B cell (primary cell): ENCODE measurements at regions not wholly inside any gene's neighbourhood (a gene's known extent, or its start where the extent isn't known, plus 50 kb on each side); places are given as distances from the start of the nearest gene placed in this dataset.

ENCODE experiments used
- ATAC-seq: fragments of 200-7000 bp; cut with Tn5 transposase; one replicate; pipeline ENCODE4 v1.10.0; 2021; ENCODE audit warnings: low read depth, mild to moderate bottlenecking, moderate number of reproducible peaks, moderate library complexity
- CTCF ChIA-PET: fragments of 350-600 bp; sonication (Branson Sonifier 250); formaldehyde crosslinking; loops from one replicate; lab custom pipeline; 2021; ENCODE audit warnings: antibody characterized with exemption, inconsistent platforms; lab: Charles Lee
- POLR2A ChIA-PET: fragments of 350-600 bp; sonication (Branson Sonifier 250); formaldehyde crosslinking; loops from one replicate; lab custom pipeline; 2021; ENCODE audit warnings: antibody characterized with exemption; lab: Charles Lee
- DNase-seq: peaks from one replicate; pipeline ENCODE4 v3.0.0; 2013
- H2AFZ ChIP-seq: 2 replicates; pipeline ENCODE4 v1.6.1; 2012; ENCODE audit warnings: mild to moderate bottlenecking, low read depth, low read length; ENCODE audit not compliant: insufficient read depth, poor library complexity, severe bottlenecking
- H3K27ac ChIP-seq, 2 donors: 1 replicate in 1 of 2; 2 replicates in 1 of 2; pipeline ENCODE4 v1.5.1; 2012 to 2013; ENCODE audit warnings: low read length in 2 of 2, mild to moderate bottlenecking in 2 of 2, moderate library complexity in 1 of 2
- H3K27me3 ChIP-seq, 4 experiments: fragments of 200-600 bp in 1 of 4; sonication (generic) in 1 of 4; replicated peaks in 1 of 4; 1 replicate in 2 of 4; 2 replicates in 2 of 4; pipeline versions ENCODE4 v1.6.1 to v1.7.0; 2013 to 2016; ENCODE audit warnings: low read length in 3 of 4, mild to moderate bottlenecking in 2 of 4, mixed read lengths in 1 of 4, moderate library complexity in 1 of 4; ENCODE audit not compliant: insufficient read depth in 4 of 4, control insufficient read depth in 3 of 4; ENCODE audit errors: control extremely low read depth in 1 of 4
- H3K36me3 ChIP-seq, 2 experiments: replicated peaks in 1 of 2; 1 replicate in 1 of 2; 2 replicates in 1 of 2; pipeline versions ENCODE4 v1.6.1 to v1.7.1; 2013; ENCODE audit warnings: low read length in 1 of 2; ENCODE audit not compliant: insufficient read depth in 2 of 2, control insufficient read depth in 1 of 2; ENCODE audit errors: control extremely low read depth in 1 of 2, extremely low read depth in 1 of 2
- H3K4me1 ChIP-seq, 2 donors: fragments of 200-600 bp in 1 of 2; sonication (generic) in 1 of 2; 1 replicate in 1 of 2; 2 replicates in 1 of 2; pipeline versions ENCODE4 v1.5.1 to v1.6.1; 2013 to 2017; ENCODE audit warnings: low read length in 2 of 2; ENCODE audit not compliant: control insufficient read depth in 2 of 2, insufficient read depth in 2 of 2
- H3K4me2 ChIP-seq: replicated peaks from 2 replicates; pipeline ENCODE3; 2012; ENCODE audit warnings: mild to moderate bottlenecking, low read depth, low read length; ENCODE audit not compliant: poor library complexity, severe bottlenecking
- H3K4me3 ChIP-seq, 5 experiments: fragments of 200-600 bp in 1 of 5; sonication (generic) in 1 of 5; 1 replicate in 3 of 5; 2 replicates in 2 of 5; pipeline versions ENCODE4 v1.5.1 to v1.7.0; 2011 to 2016; ENCODE audit warnings: low read length in 4 of 5, mild to moderate bottlenecking in 4 of 5, low read depth in 2 of 5, control low read depth in 1 of 5, moderate library complexity in 1 of 5; ENCODE audit not compliant: insufficient read depth in 1 of 5; ENCODE audit errors: control extremely low read depth in 1 of 5, extremely low read depth in 1 of 5
- H3K79me2 ChIP-seq: fragments of 200-600 bp; sonication (generic); one replicate; pipeline ENCODE4 v1.6.0; 2016; ENCODE audit warnings: low read length; ENCODE audit not compliant: control insufficient read depth, insufficient read depth
- H3K9ac ChIP-seq: fragments of 200-600 bp; sonication (generic); 2 replicates; pipeline ENCODE4 v1.6.1; 2017; ENCODE audit warnings: mild to moderate bottlenecking, low read length, moderate library complexity
- H3K9me3 ChIP-seq, 3 donors: one replicate each; pipeline versions ENCODE4 v1.6.1 to v1.7.1; 2013; ENCODE audit warnings: low read length in 2 of 3; ENCODE audit not compliant: control insufficient read depth in 2 of 3, insufficient read depth in 1 of 3; ENCODE audit errors: control extremely low read depth in 1 of 3
- H4K20me1 ChIP-seq: 2 replicates; pipeline ENCODE4 v1.6.0; 2012; ENCODE audit warnings: mild to moderate bottlenecking, low read length; ENCODE audit not compliant: insufficient read depth, control insufficient read depth, poor library complexity, severe bottlenecking
- H3K27ac Mint-ChIP-seq: one replicate; pipeline ENCODE4 v1.8.0; 2021; ENCODE audit warnings: mixed read lengths
- H3K27me3 Mint-ChIP-seq: one replicate; pipeline ENCODE4 v1.8.0; 2021; ENCODE audit warnings: mixed read lengths
- H3K4me1 Mint-ChIP-seq: one replicate; pipeline ENCODE4 v1.8.0; 2021; ENCODE audit warnings: mixed read lengths
- H3K4me3 Mint-ChIP-seq: one replicate; pipeline ENCODE4 v1.8.0; 2021; ENCODE audit warnings: mixed read lengths
- H3K9me3 Mint-ChIP-seq: one replicate; pipeline ENCODE4 v1.8.0; 2022; ENCODE audit warnings: mixed read lengths; ENCODE audit not compliant: insufficient read depth
- CTCF ChIP-seq: fragments of 200-600 bp; IDR thresholded peaks from one replicate; pipeline ENCODE4 v1.8.0; 2022; ENCODE audit warnings: antibody characterized with exemption, mild to moderate bottlenecking
- EZH2 ChIP-seq: IDR thresholded peaks from 2 replicates; pipeline ENCODE4 v1.6.1; 2012; ENCODE audit warnings: borderline replicate concordance, low read depth, mild to moderate bottlenecking, moderate library complexity, low read length; ENCODE audit not compliant: insufficient read depth, poor library complexity, severe bottlenecking
- WGBS: methylation state at CpG from one replicate; pipeline ENCODE4 v1.1.5; 2013; ENCODE audit warnings: missing lambda C conversion rate; ENCODE audit not compliant: insufficient coverage; 5-methylcytosine and 5-hydroxymethylcytosine counted together
- intact Hi-C: fragments of 100-400 bp; cut with micrococcal nuclease; formaldehyde crosslinking; loops from one replicate; pipeline ENCODE4 v1.10.0; 2022

DNA sequence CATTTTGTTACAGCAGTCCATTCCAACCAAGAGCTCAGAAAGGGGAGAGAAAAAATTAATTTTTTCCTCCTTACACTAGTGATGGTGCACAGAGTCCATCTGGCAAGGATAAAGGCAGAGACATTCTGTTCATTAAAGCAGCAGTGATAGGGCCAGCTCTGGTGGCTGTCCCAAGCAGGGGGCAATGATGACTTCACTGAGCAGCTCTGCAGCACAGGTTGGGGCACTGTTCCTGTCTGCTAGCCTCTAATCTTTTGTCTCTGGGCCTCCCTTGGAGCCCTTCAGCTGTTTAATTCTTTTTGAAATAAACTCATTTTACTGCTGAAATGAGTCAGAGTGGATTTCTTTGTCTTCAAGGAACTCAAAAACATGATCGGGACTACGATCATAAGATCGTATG lies 200.9 kb upstream of the PLXNC1 start:
- Mint-ChIP-seq H3K27ac (no peak overlapping the region), H3K9me3 (peaks cover 2% of the 10 kb centered on the region), H3K27me3 (peaks cover 27% of the 10 kb centered on the region), H3K4me3 (no peak overlapping the region), H3K4me1 (no peaks in the 10 kb centered on the region)
- no peak for DNase-seq
- H3K9ac ChIP-seq = no peak overlapping the region
- TF ChIP-seq CTCF (no peak), EZH2 (no peak)
- no peaks in the 10 kb centered on the region for H3K27me3 ChIP-seq
- no peak overlapping the region for H2AFZ ChIP-seq
- no peaks in the 10 kb centered on the region for H3K79me2 ChIP-seq
- H3K9me3 ChIP-seq = peaks cover 0 to 2% (median 0%) of the 10 kb centered on the region in 3 donors
- H3K4me3 ChIP-seq = no peak overlapping the region
- POLR2A ChIA-PET = no interaction called here
- ATAC-seq = no peak
- intact Hi-C loops = no loop called here
- H3K27ac ChIP-seq = no peak overlapping the region
- no peaks in the 10 kb centered on the region for H3K36me3 ChIP-seq
- CTCF ChIA-PET = no interaction called here
- no peaks in the 10 kb centered on the region for H3K4me1 ChIP-seq
- WGBS = no CpG with 5 or more reads among the region's 3 CpGs
- H4K20me1 ChIP-seq = no peaks in the 10 kb centered on the region
- H3K4me2 ChIP-seq = no peak overlapping the region

GRCh38 chr12:93950311-93950710 lies 198.1 kb upstream of the PLXNC1 start:
- no peak for ATAC-seq
- POLR2A ChIA-PET = no interaction called here
- H3K27me3 Mint-ChIP-seq = peaks cover 31% of the 10 kb centered on the region

More at GRCh38 chr12:93950311-93950710, 198.1 kb upstream of the PLXNC1 start:
- no peak overlapping the region for H3K27ac Mint-ChIP-seq
- no CpG with 5 or more reads among the region's 3 CpGs for WGBS
- DNase-seq = no peak
- Histone ChIP-seq H3K27me3 (no peaks in the 10 kb centered on the region), H3K79me2 (no peaks in the 10 kb centered on the region), H4K20me1 (no peaks in the 10 kb centered on the region), H3K4me3 (no peak overlapping the region), H3K36me3 (no peaks in the 10 kb centered on the region), H2AFZ (no peak overlapping the region), H3K9me3 (peaks cover 0 to 2% (median 0%) of the 10 kb centered on the region in 3 donors), H3K27ac (no peak overlapping the region), H3K4me1 (no peaks in the 10 kb centered on the region), H3K4me2 (no peak overlapping the region), H3K9ac (no peak overlapping the region)
- CTCF ChIA-PET = no interaction called here
- H3K4me1 Mint-ChIP-seq = no peaks in the 10 kb centered on the region
- TF ChIP-seq EZH2 = no peak
- TF ChIP-seq CTCF = no peak
- H3K4me3 Mint-ChIP-seq = no peak overlapping the region
- intact Hi-C loops = no loop called here
- peaks cover 2% of the 10 kb centered on the region for H3K9me3 Mint-ChIP-seq
